OCI-LY1 (cell line): ENCODE measurements at regions not wholly inside any gene's neighbourhood (a gene's known extent, or its start where the extent isn't known, plus 50 kb on each side); places are given as distances from the start of the nearest gene placed in this dataset.

ENCODE experiments used
- EZH2 ChIP-seq: fragments of 200-600 bp; sonication (generic), shearing (Covaris generic); IDR thresholded peaks from 2 replicates; pipeline ENCODE4 v1.8.0; 2017; ENCODE audit warnings: borderline replicate concordance, mixed run types, mild to moderate bottlenecking, antibody characterized with exemption, low read length, moderate library complexity, mixed read lengths
- TF ChIP-seq, protein P1 (sequence below): fragments of 200-600 bp; sonication (generic), shearing (Covaris generic); IDR thresholded peaks from 2 replicates; pipeline ENCODE4 v1.5.1; 2017; ENCODE audit warnings: mild to moderate bottlenecking, antibody characterized with exemption, low read length, moderate library complexity, mixed read lengths

DNA sequence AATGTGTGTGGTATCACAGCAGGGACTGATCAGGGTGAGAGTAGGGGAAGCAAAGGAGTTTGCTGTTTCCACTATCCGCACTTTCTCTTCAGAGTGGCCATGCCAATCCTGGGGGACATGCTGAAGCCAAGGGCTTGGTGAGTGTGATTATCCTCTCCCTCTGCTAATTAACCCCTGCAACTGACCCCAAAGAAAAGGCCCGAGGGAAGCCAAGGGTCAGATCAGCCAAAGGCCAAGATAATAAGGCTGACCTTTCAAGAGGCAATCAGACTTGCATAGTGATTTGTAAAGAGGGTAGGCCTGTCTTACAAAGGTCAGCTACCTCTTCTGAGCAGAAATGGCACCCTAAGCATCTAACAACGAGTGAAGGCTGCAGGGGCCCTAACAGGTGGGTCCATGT lies 420.5 kb upstream of the CPEB2 start:
- TF ChIP-seq, protein P1, sequence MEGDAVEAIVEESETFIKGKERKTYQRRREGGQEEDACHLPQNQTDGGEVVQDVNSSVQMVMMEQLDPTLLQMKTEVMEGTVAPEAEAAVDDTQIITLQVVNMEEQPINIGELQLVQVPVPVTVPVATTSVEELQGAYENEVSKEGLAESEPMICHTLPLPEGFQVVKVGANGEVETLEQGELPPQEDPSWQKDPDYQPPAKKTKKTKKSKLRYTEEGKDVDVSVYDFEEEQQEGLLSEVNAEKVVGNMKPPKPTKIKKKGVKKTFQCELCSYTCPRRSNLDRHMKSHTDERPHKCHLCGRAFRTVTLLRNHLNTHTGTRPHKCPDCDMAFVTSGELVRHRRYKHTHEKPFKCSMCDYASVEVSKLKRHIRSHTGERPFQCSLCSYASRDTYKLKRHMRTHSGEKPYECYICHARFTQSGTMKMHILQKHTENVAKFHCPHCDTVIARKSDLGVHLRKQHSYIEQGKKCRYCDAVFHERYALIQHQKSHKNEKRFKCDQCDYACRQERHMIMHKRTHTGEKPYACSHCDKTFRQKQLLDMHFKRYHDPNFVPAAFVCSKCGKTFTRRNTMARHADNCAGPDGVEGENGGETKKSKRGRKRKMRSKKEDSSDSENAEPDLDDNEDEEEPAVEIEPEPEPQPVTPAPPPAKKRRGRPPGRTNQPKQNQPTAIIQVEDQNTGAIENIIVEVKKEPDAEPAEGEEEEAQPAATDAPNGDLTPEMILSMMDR = no peak
- TF ChIP-seq EZH2 = no peak
